ENCODE measurements at regions not wholly inside any gene's neighbourhood (a gene's known extent, or its start where the extent isn't known, plus 50 kb on each side); places are given as distances from the start of the nearest gene placed in this dataset.

GRCh38 chr2:6771634-6772611 lies 93.8 kb downstream of the CMPK2 start:
- DNase-seq (ENCODE audit: low read depth in 2 of 2) = no peak

- DNase-seq (ENCODE audit: low read depth in 2 of 2) = peak; percentile 45 to 58
These were observed 92.6 kb downstream of the CMPK2 start for GRCh38 chr2:6773007-6773693.

DNA sequence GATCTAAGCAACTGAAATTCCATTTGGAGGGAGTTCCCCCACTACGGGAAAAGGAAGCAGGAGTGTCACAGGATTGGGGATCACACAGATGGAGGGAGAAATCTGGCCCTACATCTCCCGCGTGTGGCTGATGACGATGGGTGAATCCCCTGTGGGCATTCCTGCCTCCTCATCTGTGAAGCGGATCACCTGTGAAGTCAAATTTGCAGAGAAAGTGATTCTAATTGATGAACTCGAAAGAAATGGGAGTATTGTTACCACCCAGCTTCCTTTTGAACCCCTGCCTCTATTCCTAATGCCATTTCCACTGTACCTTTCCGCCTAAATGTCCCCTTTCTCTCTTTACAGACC lies 92.0 kb downstream of the CMPK2 start:
- DNase-seq (ENCODE audit: low read depth in 2 of 2) = no peak

DNA sequence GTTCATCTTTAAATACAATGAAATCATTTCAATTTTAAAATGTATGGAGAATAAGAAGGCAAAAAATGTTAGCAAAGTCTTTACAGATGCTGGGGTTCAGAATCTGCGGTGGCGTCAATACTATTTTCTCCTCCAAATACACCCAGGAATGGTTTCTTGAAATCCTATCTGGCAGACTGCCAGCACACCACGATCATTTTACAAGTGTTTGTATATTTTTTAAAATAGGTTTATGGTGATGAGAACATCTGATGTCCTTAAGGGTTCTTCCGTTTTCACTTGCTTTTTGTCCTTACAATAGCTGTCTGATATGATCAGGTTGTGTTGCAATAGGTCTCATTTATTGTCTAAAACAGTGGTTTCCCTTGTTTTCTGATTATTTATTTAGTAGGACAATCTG lies 89.6 kb downstream of the CMPK2 start:
- DNase-seq (ENCODE audit: low read depth in 2 of 2) = no peak

GRCh38 chr2:6777626-6778025 lies 88.1 kb downstream of the CMPK2 start:
- DNase-seq (ENCODE audit: low read depth in 2 of 2) = no peak

DNA sequence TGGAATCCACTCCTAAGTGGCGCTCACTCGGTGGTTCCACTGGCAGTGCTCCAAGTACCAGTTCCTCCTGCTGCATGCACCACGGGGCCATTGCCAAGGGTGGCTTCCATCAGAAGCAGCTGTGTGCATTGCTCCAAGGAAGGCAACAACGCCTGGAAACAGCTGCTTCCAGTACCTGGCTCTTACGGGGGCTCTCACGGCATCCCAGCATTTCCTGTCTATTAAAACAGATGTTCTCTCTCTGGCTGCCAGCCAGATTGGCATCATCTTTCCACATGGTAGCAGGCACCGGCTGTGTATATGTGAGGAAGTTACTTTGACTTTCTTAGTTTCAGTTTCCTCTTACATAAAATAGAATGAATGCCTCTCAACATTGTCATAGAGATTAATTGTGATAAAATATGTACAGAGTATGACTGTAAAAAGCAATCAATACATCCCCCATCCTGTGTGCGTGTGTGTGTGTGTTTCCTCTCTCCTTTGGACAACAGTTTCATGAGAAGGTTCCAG lies 84.9 kb downstream of the CMPK2 start:
- DNase-seq (ENCODE audit: low read depth in 2 of 2) = no peak

DNA sequence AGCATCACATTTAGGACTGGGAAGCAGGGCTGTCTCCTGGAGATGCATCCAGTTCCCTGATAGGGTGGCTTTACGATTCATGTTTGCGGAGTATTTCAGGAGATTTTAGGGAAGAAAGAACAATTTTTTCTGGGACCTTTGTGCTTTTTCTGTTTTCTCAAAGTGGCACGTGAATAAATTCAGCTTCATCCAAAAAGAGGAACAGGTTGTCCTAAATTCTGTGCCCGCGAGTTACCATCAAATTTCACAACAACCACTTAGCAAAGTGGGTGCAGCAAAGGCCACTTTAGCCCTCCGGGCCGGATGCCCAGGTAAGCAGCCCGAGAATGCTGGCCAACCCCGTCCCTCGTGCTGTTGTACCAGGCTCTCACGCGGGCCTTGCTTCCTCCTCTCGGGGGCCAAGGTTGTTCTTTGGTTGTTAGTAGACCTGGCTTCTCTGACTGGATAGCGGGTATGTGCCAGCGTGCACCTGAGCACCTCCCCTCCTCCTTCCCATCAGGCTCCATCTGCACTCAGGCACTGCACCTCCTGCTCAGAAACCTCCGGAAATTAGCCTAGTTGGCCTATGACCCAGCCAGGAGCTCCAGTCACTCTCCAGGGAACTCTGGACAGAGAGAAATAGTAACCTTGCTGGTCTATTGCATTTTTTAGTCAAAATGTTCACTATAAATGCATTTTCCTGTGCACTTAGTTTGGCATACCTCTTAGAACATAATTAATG lies 83.0 kb downstream of the CMPK2 start:
- no peak for DNase-seq (ENCODE audit: low read depth in 2 of 2)

DNA sequence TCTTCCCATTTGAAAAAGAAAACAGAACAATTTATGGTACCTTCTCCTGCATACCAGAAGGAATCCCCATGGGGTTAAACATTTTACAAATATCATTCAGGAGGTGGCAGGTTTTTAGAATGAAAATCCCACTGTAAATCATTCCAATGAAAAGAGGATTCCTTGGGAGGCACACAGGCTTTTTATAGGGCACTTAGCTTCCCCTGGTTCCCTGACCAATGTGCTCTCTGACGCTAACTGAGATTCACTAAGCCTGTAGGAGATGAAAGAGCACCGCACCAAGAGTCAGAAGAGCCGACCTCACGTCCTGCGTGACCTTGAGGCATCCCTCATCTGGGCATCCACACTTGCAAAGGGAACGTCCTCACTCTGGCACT lies 82.5 kb downstream of the CMPK2 start:
- DNase-seq (ENCODE audit: low read depth in 2 of 2) = no peak

GRCh38 chr2:6784291-6784690 lies 81.4 kb downstream of the CMPK2 start:
- DNase-seq (ENCODE audit: low read depth in 2 of 2) = no peak

- DNase-seq (ENCODE audit: low read depth in 2 of 2) = no peak
These were observed 80.2 kb downstream of the CMPK2 start for GRCh38 chr2:6785493-6785892.

GRCh38 chr2:6787376-6787775 lies 78.3 kb downstream of the CMPK2 start:
- no peak for DNase-seq (ENCODE audit: low read depth in 2 of 2)

- DNase-seq (ENCODE audit: low read depth in 2 of 2) = no peak
These were observed 77.1 kb downstream of the CMPK2 start for GRCh38 chr2:6788614-6789013.

GRCh38 chr2:6789559-6790138 lies 76.1 kb downstream of the CMPK2 start:
- no peak for DNase-seq (ENCODE audit: low read depth in 2 of 2)

- DNase-seq (ENCODE audit: low read depth in 2 of 2) = no peak
These were observed 74.0 kb downstream of the CMPK2 start for GRCh38 chr2:6791682-6792081.

GRCh38 chr2:6792883-6793282 lies 72.8 kb downstream of the CMPK2 start:
- DNase-seq (ENCODE audit: low read depth in 2 of 2) = no peak

GRCh38 chr2:6793371-6793770 lies 72.3 kb downstream of the CMPK2 start:
- DNase-seq (ENCODE audit: low read depth in 2 of 2) = no peak

- no peak for DNase-seq (ENCODE audit: low read depth in 2 of 2)
These were observed 71.8 kb downstream of the CMPK2 start for GRCh38 chr2:6793913-6794312.

DNA sequence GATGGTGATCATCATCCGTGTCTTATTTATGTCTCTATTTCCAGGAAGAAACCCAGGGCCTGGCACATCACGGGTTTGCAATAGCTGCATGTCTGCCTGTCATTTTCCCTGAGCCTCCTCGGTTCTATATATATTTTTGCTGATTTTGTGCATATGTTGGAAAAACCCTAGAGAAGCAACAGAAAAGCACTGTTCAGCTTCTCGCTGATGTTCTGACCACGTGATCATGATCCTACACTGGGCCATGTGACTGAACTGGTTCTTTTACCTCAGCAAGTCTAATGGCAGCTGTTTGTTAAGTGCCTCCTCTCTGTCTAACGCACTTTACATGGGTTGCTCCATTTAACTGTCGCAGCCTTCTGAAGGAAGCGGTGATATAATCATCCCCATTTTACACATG lies 71.3 kb downstream of the CMPK2 start:
- no peak for DNase-seq (ENCODE audit: low read depth in 2 of 2)
